Neural cell (in vitro differentiated cells): ENCODE measurements at regions not wholly inside any gene's neighbourhood (a gene's known extent, or its start where the extent isn't known, plus 50 kb on each side); places are given as distances from the start of the nearest gene placed in this dataset.

Source experiments
- H2AFZ ChIP-seq: fragments of 200-600, 300-800 bp; sonication (generic), shearing (Covaris generic); 2 replicates; pipeline ENCODE4 v1.6.0; 2014; ENCODE audit warnings: low read depth, mild to moderate bottlenecking, antibody characterized with exemption, low read length, moderate library complexity
- H3F3A ChIP-seq: fragments of 200-600 bp; shearing (Covaris generic); 2 replicates; pipeline ENCODE4 v1.6.1; 2016; ENCODE audit warnings: mild to moderate bottlenecking, moderate library complexity, mixed read lengths, antibody characterized with exemption, low read length; ENCODE audit not compliant: insufficient read depth, poor library complexity, severe bottlenecking
- H3K27ac ChIP-seq: fragments of 200-600, 300-800 bp; sonication (generic), shearing (Covaris generic); 2 replicates; pipeline ENCODE4 v1.5.1; 2014; ENCODE audit warnings: mild to moderate bottlenecking, low read length, moderate library complexity
- H3K27me3 ChIP-seq: fragments of 300-800, 200-600 bp; sonication (generic), shearing (Covaris generic); 2 replicates; pipeline ENCODE4 v1.6.0; 2014; ENCODE audit warnings: mild to moderate bottlenecking, low read depth, low read length, moderate library complexity; ENCODE audit not compliant: insufficient read depth
- H3K36me3 ChIP-seq: fragments of 300-800, 200-600 bp; sonication (generic), shearing (Covaris generic); 2 replicates; pipeline ENCODE4 v1.5.1; 2014; ENCODE audit warnings: mild to moderate bottlenecking, antibody characterized with exemption, low read length, moderate library complexity; ENCODE audit not compliant: insufficient read depth
- H3K4me2 ChIP-seq: fragments of 300-800, 200-600 bp; sonication (generic), shearing (Covaris generic); 2 replicates; pipeline ENCODE4 v1.6.0; 2014; ENCODE audit warnings: mild to moderate bottlenecking, low read length
- H3K4me3 ChIP-seq: fragments of 300-800, 200-600 bp; sonication (generic), shearing (Covaris generic); 2 replicates; pipeline ENCODE4 v1.5.1; 2014; ENCODE audit warnings: mild to moderate bottlenecking, low read length, moderate library complexity
- H3K79me2 ChIP-seq: fragments of 200-600 bp; shearing (Covaris generic); replicated peaks from 2 replicates; pipeline ENCODE4 v1.6.0; 2014; ENCODE audit warnings: mild to moderate bottlenecking, low read length, moderate library complexity; ENCODE audit not compliant: insufficient read depth
- H3K9ac ChIP-seq: fragments of 300-800, 200-600 bp; sonication (generic), shearing (Covaris generic); 2 replicates; pipeline ENCODE4 v1.6.1; 2016; ENCODE audit warnings: mild to moderate bottlenecking, low read length, mixed read lengths
- H3K9me2 ChIP-seq: fragments of 200-600 bp; shearing (Covaris generic); 2 replicates; pipeline ENCODE4 v1.6.1; 2016; ENCODE audit warnings: mild to moderate bottlenecking, low read length, mixed read lengths; ENCODE audit not compliant: insufficient read depth
- H3K9me3 ChIP-seq: fragments of 200-600, 300-800 bp; sonication (generic), shearing (Covaris generic); 2 replicates; pipeline ENCODE4 v1.6.1; 2016; ENCODE audit warnings: mild to moderate bottlenecking, mixed run types, low read length, moderate library complexity, mixed read lengths
- H4K20me1 ChIP-seq: fragments of 200-600 bp; shearing (Covaris generic); 2 replicates; pipeline ENCODE4 v1.6.1; 2016; ENCODE audit warnings: mild to moderate bottlenecking, mixed run types; ENCODE audit not compliant: insufficient read depth
- EP300 ChIP-seq: fragments of 450-650 bp; conservative IDR thresholded peaks from 2 replicates; pipeline ENCODE4 v1.6.1; 2014; ENCODE audit warnings: antibody characterized with exemption, mild to moderate bottlenecking, moderate library complexity; ENCODE audit not compliant: poor library complexity, severe bottlenecking
- EZH2 ChIP-seq: fragments of 200-600, 300-800 bp; shearing (Covaris generic), sonication (generic); IDR thresholded peaks from 2 replicates; pipeline ENCODE4 v1.6.1; 2014; ENCODE audit warnings: antibody characterized with exemption, low read length, borderline replicate concordance, mild to moderate bottlenecking; ENCODE audit not compliant: insufficient read depth, poor library complexity, severe bottlenecking
- MXI1 ChIP-seq: fragments of 450-650 bp; conservative IDR thresholded peaks from 2 replicates; pipeline ENCODE4 v1.6.1; 2014; ENCODE audit warnings: antibody characterized with exemption, mild to moderate bottlenecking; ENCODE audit not compliant: poor library complexity, severe bottlenecking
- POLR2AphosphoS5 ChIP-seq: IDR thresholded peaks from 2 replicates; pipeline ENCODE4 v1.6.1; 2012
- RAD21 ChIP-seq: fragments of 450-650 bp; conservative IDR thresholded peaks from 2 replicates; pipeline ENCODE4 v1.6.1; 2014; ENCODE audit warnings: antibody characterized with exemption, mild to moderate bottlenecking, moderate library complexity
- SMC3 ChIP-seq: fragments of 450-650 bp; conservative IDR thresholded peaks from 2 replicates; pipeline ENCODE4 v1.6.1; 2014; ENCODE audit warnings: antibody characterized with exemption, mild to moderate bottlenecking, moderate library complexity; ENCODE audit not compliant: poor library complexity
- TAF1 ChIP-seq: IDR thresholded peaks from 2 replicates; pipeline ENCODE4 v1.6.1; 2012; ENCODE audit warnings: low read depth
- TF ChIP-seq, protein P1 (sequence below): IDR thresholded peaks from 2 replicates; pipeline ENCODE4 v1.6.1; 2012; ENCODE audit warnings: borderline replicate concordance
- TF ChIP-seq, protein P2 (sequence below): fragments of 450-650 bp; IDR thresholded peaks from 2 replicates; pipeline ENCODE4 v1.5.1; 2014; ENCODE audit warnings: antibody characterized with exemption, mild to moderate bottlenecking, moderate library complexity; ENCODE audit not compliant: poor library complexity, severe bottlenecking

DNA sequence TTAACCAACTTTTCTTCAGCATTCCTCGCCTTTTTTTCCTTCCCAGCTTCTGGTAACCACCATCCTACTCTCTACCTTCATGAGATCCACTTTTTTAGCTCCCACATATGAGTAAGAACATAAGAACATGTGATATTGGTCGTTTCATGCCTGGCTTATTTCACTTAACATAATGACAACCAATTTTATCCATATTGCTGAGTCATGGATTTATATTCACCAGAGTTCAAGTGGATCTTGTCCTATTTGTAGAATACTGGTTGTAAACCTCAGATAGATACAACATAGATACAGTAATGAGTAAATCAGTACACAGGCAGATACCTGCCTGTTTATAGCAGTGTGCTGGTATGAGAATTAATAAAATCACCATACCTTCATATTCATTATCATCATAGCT, 412.0 kb upstream of the RBMS3 start:
- Histone ChIP-seq H3K27me3 (no peaks in the 10 kb centered on the region), H2AFZ (no peak overlapping the region)

DNA sequence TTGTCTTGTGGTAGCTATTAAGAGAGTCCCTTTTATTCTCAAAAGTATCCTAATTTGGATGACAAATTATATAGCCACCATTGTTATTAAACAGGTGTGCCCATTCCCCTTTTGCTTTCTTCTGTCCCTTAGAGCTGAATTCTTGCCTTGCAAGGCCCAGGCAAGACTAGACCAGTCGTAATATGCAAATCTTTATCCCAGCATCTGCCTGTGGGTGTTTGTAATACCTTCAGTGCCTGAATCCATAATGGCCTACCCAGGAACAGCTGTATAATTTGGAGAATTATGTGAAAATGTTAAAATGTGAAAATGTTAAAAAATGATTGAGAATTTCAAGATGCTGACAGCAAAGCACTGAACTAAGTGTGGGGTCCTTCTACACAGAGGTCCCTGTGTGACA, 403.0 kb upstream of the RBMS3 start:
- Histone ChIP-seq H3K27me3 (no peaks in the 10 kb centered on the region), H3K9ac (no peak overlapping the region), H3F3A (no peaks in the 10 kb centered on the region), H4K20me1 (no peaks in the 10 kb centered on the region), H3K27ac (no peak overlapping the region), H3K36me3 (no peaks in the 10 kb centered on the region), H2AFZ (no peak overlapping the region), H3K9me2 (no peaks in the 10 kb centered on the region), H3K9me3 (no peaks in the 10 kb centered on the region), H3K4me2 (no peak overlapping the region), H3K4me3 (no peak overlapping the region), H3K79me2 (no peaks in the 10 kb centered on the region)
- TF ChIP-seq TAF1 (no peak), SMC3 (no peak), MXI1 (no peak), EP300 (no peak), RAD21 (no peak), EZH2 (no peak)
- TF ChIP-seq, protein P1, sequence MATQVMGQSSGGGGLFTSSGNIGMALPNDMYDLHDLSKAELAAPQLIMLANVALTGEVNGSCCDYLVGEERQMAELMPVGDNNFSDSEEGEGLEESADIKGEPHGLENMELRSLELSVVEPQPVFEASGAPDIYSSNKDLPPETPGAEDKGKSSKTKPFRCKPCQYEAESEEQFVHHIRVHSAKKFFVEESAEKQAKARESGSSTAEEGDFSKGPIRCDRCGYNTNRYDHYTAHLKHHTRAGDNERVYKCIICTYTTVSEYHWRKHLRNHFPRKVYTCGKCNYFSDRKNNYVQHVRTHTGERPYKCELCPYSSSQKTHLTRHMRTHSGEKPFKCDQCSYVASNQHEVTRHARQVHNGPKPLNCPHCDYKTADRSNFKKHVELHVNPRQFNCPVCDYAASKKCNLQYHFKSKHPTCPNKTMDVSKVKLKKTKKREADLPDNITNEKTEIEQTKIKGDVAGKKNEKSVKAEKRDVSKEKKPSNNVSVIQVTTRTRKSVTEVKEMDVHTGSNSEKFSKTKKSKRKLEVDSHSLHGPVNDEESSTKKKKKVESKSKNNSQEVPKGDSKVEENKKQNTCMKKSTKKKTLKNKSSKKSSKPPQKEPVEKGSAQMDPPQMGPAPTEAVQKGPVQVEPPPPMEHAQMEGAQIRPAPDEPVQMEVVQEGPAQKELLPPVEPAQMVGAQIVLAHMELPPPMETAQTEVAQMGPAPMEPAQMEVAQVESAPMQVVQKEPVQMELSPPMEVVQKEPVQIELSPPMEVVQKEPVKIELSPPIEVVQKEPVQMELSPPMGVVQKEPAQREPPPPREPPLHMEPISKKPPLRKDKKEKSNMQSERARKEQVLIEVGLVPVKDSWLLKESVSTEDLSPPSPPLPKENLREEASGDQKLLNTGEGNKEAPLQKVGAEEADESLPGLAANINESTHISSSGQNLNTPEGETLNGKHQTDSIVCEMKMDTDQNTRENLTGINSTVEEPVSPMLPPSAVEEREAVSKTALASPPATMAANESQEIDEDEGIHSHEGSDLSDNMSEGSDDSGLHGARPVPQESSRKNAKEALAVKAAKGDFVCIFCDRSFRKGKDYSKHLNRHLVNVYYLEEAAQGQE: no peak
- TF ChIP-seq, protein P2, sequence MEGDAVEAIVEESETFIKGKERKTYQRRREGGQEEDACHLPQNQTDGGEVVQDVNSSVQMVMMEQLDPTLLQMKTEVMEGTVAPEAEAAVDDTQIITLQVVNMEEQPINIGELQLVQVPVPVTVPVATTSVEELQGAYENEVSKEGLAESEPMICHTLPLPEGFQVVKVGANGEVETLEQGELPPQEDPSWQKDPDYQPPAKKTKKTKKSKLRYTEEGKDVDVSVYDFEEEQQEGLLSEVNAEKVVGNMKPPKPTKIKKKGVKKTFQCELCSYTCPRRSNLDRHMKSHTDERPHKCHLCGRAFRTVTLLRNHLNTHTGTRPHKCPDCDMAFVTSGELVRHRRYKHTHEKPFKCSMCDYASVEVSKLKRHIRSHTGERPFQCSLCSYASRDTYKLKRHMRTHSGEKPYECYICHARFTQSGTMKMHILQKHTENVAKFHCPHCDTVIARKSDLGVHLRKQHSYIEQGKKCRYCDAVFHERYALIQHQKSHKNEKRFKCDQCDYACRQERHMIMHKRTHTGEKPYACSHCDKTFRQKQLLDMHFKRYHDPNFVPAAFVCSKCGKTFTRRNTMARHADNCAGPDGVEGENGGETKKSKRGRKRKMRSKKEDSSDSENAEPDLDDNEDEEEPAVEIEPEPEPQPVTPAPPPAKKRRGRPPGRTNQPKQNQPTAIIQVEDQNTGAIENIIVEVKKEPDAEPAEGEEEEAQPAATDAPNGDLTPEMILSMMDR: no peak

More for the DNA sequence above, 412.0 kb upstream of the RBMS3 start:
- Histone ChIP-seq H3K79me2 (no peaks in the 10 kb centered on the region), H3F3A (no peaks in the 10 kb centered on the region), H3K4me2 (no peak overlapping the region), H4K20me1 (no peaks in the 10 kb centered on the region), H3K9me2 (no peaks in the 10 kb centered on the region), H3K27ac (no peak overlapping the region), H3K9ac (no peak overlapping the region), H3K36me3 (no peaks in the 10 kb centered on the region), H3K9me3 (no peaks in the 10 kb centered on the region), H3K4me3 (no peak overlapping the region)
- no peak for TF ChIP-seq TAF1
- no peak for TF ChIP-seq EP300
- TF ChIP-seq, protein P1: no peak
- no peak for TF ChIP-seq SMC3
- no peak for TF ChIP-seq RAD21
- TF ChIP-seq EZH2: no peak
- TF ChIP-seq, protein P2: no peak
- TF ChIP-seq MXI1: no peak
- no peak for TF ChIP-seq POLR2AphosphoS5
